GM21576 (cell line): ENCODE measurements at regions not wholly inside any gene's neighbourhood (a gene's known extent, or its start where the extent isn't known, plus 50 kb on each side); places are given as distances from the start of the nearest gene placed in this dataset.
"Not testable (repeated sequence)": the region's sequence is repeated elsewhere in the genome, so short reads cannot be mapped to it uniquely, and the experiment has no call there.

Experiments
- ATAC-seq: cut with Tn5 transposase; IDR thresholded peaks from one replicate; pipeline ENCODE4 v1.9.1; 2021; ENCODE audit warnings: mild to moderate bottlenecking, moderate library complexity; ENCODE audit not compliant: unreplicated experiment

- no peak for ATAC-seq
These were observed 315.8 kb upstream of the PIK3C3 start for GRCh38 chr18:41639218-41639617.

GRCh38 chr18:41631723-41632285, 323.2 kb upstream of the PIK3C3 start:
- ATAC-seq: not testable (repeated sequence)

- no peak for ATAC-seq
These were observed 324.7 kb upstream of the PIK3C3 start for GRCh38 chr18:41630232-41630886.

GRCh38 chr18:41624460-41624859, 330.6 kb upstream of the PIK3C3 start:
- no peak for ATAC-seq

GRCh38 chr18:41621177-41621576, 333.9 kb upstream of the PIK3C3 start:
- ATAC-seq: no peak

GRCh38 chr18:41618147-41618546, 336.9 kb upstream of the PIK3C3 start:
- no peak for ATAC-seq

GRCh38 chr18:41617647-41618046, 337.4 kb upstream of the PIK3C3 start:
- ATAC-seq: no peak

- no peak for ATAC-seq
These were observed 341.9 kb upstream of the PIK3C3 start for GRCh38 chr18:41613003-41613609.

GRCh38 chr18:41604964-41605363, 350.1 kb upstream of the PIK3C3 start:
- no peak for ATAC-seq

GRCh38 chr18:41602034-41602433, 353.0 kb upstream of the PIK3C3 start:
- no peak for ATAC-seq

- no peak for ATAC-seq
These were observed 354.2 kb upstream of the PIK3C3 start for GRCh38 chr18:41600693-41601391.

GRCh38 chr18:41599466-41599865, 355.6 kb upstream of the PIK3C3 start:
- ATAC-seq: no peak

- ATAC-seq: no peak
These were observed 360.5 kb upstream of the PIK3C3 start for GRCh38 chr18:41594582-41594981.

- ATAC-seq: no peak
These were observed 361.8 kb upstream of the PIK3C3 start for GRCh38 chr18:41593171-41593675.

- ATAC-seq: no peak
These were observed 367.1 kb upstream of the PIK3C3 start for GRCh38 chr18:41587976-41588375.

GRCh38 chr18:41585512-41585911, 369.5 kb upstream of the PIK3C3 start:
- ATAC-seq: no peak

GRCh38 chr18:41579185-41579584, 375.8 kb upstream of the PIK3C3 start:
- ATAC-seq: no peak

GRCh38 chr18:41577529-41577928, 377.5 kb upstream of the PIK3C3 start:
- ATAC-seq: no peak

GRCh38 chr18:41576643-41577042, 378.4 kb upstream of the PIK3C3 start:
- no peak for ATAC-seq

- ATAC-seq: no peak
These were observed 385.2 kb upstream of the PIK3C3 start for GRCh38 chr18:41569867-41570266.

GRCh38 chr18:41561961-41562360, 393.1 kb upstream of the PIK3C3 start:
- no peak for ATAC-seq

- no peak for ATAC-seq
These were observed 396.3 kb upstream of the PIK3C3 start for GRCh38 chr18:41558715-41559114.
